ENCODE measurements at regions not wholly inside any gene's neighbourhood (a gene's known extent, or its start where the extent isn't known, plus 50 kb on each side); places are given as distances from the start of the nearest gene placed in this dataset.

DNA sequence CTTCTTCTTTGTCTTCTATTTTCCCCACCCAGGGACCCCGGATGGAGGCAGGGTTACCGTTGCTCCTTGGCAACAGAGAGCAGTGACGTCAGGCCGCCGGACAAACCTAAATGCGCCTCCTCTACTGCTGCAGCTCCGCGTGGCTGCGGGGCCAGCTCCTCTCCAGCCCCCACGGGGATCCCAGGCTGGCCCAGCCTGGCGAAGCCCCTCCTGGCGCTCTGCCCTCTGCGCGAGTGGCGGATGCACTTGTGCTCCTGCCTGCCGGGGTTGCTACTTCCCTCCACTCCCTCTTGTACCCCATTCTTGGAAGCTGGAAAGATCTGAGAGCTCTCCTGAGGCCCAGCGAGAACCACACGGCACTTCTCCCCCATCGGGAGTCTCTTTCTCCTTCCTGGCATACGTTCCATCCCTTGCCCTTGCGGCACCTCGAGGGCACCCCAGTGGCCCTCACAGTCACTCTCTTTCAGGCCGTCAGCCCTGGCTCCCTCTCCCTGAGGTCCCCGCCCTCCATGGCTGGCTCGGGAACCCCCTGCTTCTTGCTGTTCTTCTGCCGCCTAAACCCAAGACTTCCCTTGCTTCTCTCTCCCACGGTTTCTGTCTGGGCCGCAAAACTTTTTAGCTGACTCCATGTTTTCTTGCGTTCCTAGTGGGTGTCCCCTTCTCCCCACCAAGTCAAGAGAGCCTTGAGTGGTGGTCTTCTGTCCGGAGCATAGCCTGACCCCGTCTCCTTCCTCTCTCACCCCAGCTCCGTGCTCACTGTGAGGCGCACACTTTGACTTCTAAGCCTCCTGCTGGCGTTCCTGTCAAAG lies 121.7 kb downstream of the PAPOLA start:
- TF ChIP-seq POLR2A (IDR thresholded peaks at IDR 0.05; ENCODE audit: low read length) (no peak), GATA1 (IDR thresholded peaks at IDR 0.05; ENCODE audit: low read depth, low read length) (no peak)

Data from erythroblast (primary cell).